ENCODE measurements at regions not wholly inside any gene's neighbourhood (a gene's known extent, or its start where the extent isn't known, plus 50 kb on each side); places are given as distances from the start of the nearest gene placed in this dataset.

- Histone ChIP-seq H3K9ac (ENCODE audit: low read length) (no peak overlapping the region), H3K27me3 (replicated peaks; ENCODE audit: control insufficient read depth, insufficient read depth, low read length) (no peaks in the 10 kb centered on the region), H3K36me3 (ENCODE audit: control insufficient read depth, insufficient read depth, low read length, severe bottlenecking) (no peaks in the 10 kb centered on the region), H3K4me3 (ENCODE audit: low read length) (no peak overlapping the region), H3K9me3 (ENCODE audit: control insufficient read depth, low read length) (no peaks in the 10 kb centered on the region), H3K4me1 (ENCODE audit: control insufficient read depth, insufficient read depth, low read length) (peaks cover 34% of the 10 kb centered on the region)
- peak; percentile 27 for DNase-seq (ENCODE audit: low read depth)
These were observed 95.3 kb downstream of the TMCO5A start for GRCh38 chr15:38029736-38030135.

- Histone ChIP-seq H3K9me3 (ENCODE audit: control insufficient read depth, low read length) (no peaks in the 10 kb centered on the region), H3K9ac (ENCODE audit: low read length) (no peak overlapping the region), H3K4me3 (ENCODE audit: low read length) (no peak overlapping the region), H3K4me1 (ENCODE audit: control insufficient read depth, insufficient read depth, low read length) (peaks cover 35% of the 10 kb centered on the region), H3K27me3 (replicated peaks; ENCODE audit: control insufficient read depth, insufficient read depth, low read length) (no peaks in the 10 kb centered on the region), H3K36me3 (ENCODE audit: control insufficient read depth, insufficient read depth, low read length, severe bottlenecking) (no peaks in the 10 kb centered on the region)
- DNase-seq (ENCODE audit: low read depth), result no peak
These were observed 96.2 kb downstream of the TMCO5A start for GRCh38 chr15:38030609-38031008.

- Histone ChIP-seq H3K9ac (ENCODE audit: low read length) (no peak overlapping the region), H3K27me3 (replicated peaks; ENCODE audit: control insufficient read depth, insufficient read depth, low read length) (no peaks in the 10 kb centered on the region), H3K4me3 (ENCODE audit: low read length) (no peak overlapping the region), H3K4me1 (ENCODE audit: control insufficient read depth, insufficient read depth, low read length) (peaks cover 35% of the 10 kb centered on the region), H3K36me3 (ENCODE audit: control insufficient read depth, insufficient read depth, low read length, severe bottlenecking) (no peaks in the 10 kb centered on the region), H3K9me3 (ENCODE audit: control insufficient read depth, low read length) (no peaks in the 10 kb centered on the region)
- no peak for DNase-seq (ENCODE audit: low read depth)
These were observed 101.3 kb downstream of the TMCO5A start for GRCh38 chr15:38035701-38036100.

GRCh38 chr15:38036790-38037338, 102.4 kb downstream of the TMCO5A start:
- no peaks in the 10 kb centered on the region for H3K9me3 ChIP-seq (ENCODE audit: control insufficient read depth, low read length)
- H3K4me1 ChIP-seq (ENCODE audit: control insufficient read depth, insufficient read depth, low read length), result peaks cover 39% of the 10 kb centered on the region
- DNase-seq (ENCODE audit: low read depth), result no peak
- no peaks in the 10 kb centered on the region for H3K27me3 ChIP-seq (replicated peaks; ENCODE audit: control insufficient read depth, insufficient read depth, low read length)
- no peak overlapping the region for H3K9ac ChIP-seq (ENCODE audit: low read length)
- H3K36me3 ChIP-seq (ENCODE audit: control insufficient read depth, insufficient read depth, low read length, severe bottlenecking), result no peaks in the 10 kb centered on the region
- no peak overlapping the region for H3K4me3 ChIP-seq (ENCODE audit: low read length)

GRCh38 chr15:38038659-38039442, 104.4 kb downstream of the TMCO5A start:
- Histone ChIP-seq H3K4me1 (ENCODE audit: control insufficient read depth, insufficient read depth, low read length) (peaks cover 41% of the 10 kb centered on the region), H3K4me3 (ENCODE audit: low read length) (no peak overlapping the region), H3K9me3 (ENCODE audit: control insufficient read depth, low read length) (no peaks in the 10 kb centered on the region), H3K27me3 (replicated peaks; ENCODE audit: control insufficient read depth, insufficient read depth, low read length) (no peaks in the 10 kb centered on the region), H3K36me3 (ENCODE audit: control insufficient read depth, insufficient read depth, low read length, severe bottlenecking) (no peaks in the 10 kb centered on the region), H3K9ac (ENCODE audit: low read length) (no peak overlapping the region)
- DNase-seq (ENCODE audit: low read depth), result peak; percentile 72

GRCh38 chr15:38040615-38041014, 106.2 kb downstream of the TMCO5A start:
- Histone ChIP-seq H3K4me3 (ENCODE audit: low read length) (no peak overlapping the region), H3K36me3 (ENCODE audit: control insufficient read depth, insufficient read depth, low read length, severe bottlenecking) (no peaks in the 10 kb centered on the region), H3K9ac (ENCODE audit: low read length) (no peak overlapping the region), H3K27me3 (replicated peaks; ENCODE audit: control insufficient read depth, insufficient read depth, low read length) (no peaks in the 10 kb centered on the region), H3K9me3 (ENCODE audit: control insufficient read depth, low read length) (no peaks in the 10 kb centered on the region), H3K4me1 (ENCODE audit: control insufficient read depth, insufficient read depth, low read length) (peaks cover 45% of the 10 kb centered on the region)
- no peak for DNase-seq (ENCODE audit: low read depth)

- DNase-seq (ENCODE audit: low read depth), result peak; percentile 34
- H3K36me3 ChIP-seq (ENCODE audit: control insufficient read depth, insufficient read depth, low read length, severe bottlenecking), result no peaks in the 10 kb centered on the region
- H3K9me3 ChIP-seq (ENCODE audit: control insufficient read depth, low read length), result no peaks in the 10 kb centered on the region
- H3K27me3 ChIP-seq (replicated peaks; ENCODE audit: control insufficient read depth, insufficient read depth, low read length), result no peaks in the 10 kb centered on the region
- H3K9ac ChIP-seq (ENCODE audit: low read length), result no peak overlapping the region
- no peak overlapping the region for H3K4me3 ChIP-seq (ENCODE audit: low read length)
- peaks cover 45% of the 10 kb centered on the region for H3K4me1 ChIP-seq (ENCODE audit: control insufficient read depth, insufficient read depth, low read length)
These were observed 107.1 kb downstream of the TMCO5A start for GRCh38 chr15:38041576-38041975.

- H3K4me3 ChIP-seq (ENCODE audit: low read length), result no peak overlapping the region
- DNase-seq (ENCODE audit: low read depth), result no peak
- no peak overlapping the region for H3K9ac ChIP-seq (ENCODE audit: low read length)
- H3K4me1 ChIP-seq (ENCODE audit: control insufficient read depth, insufficient read depth, low read length), result peaks cover 45% of the 10 kb centered on the region
- no peaks in the 10 kb centered on the region for H3K36me3 ChIP-seq (ENCODE audit: control insufficient read depth, insufficient read depth, low read length, severe bottlenecking)
- no peaks in the 10 kb centered on the region for H3K9me3 ChIP-seq (ENCODE audit: control insufficient read depth, low read length)
- H3K27me3 ChIP-seq (replicated peaks; ENCODE audit: control insufficient read depth, insufficient read depth, low read length), result no peaks in the 10 kb centered on the region
These were observed 107.8 kb downstream of the TMCO5A start for GRCh38 chr15:38042211-38042610.

- no peaks in the 10 kb centered on the region for H3K27me3 ChIP-seq (replicated peaks; ENCODE audit: control insufficient read depth, insufficient read depth, low read length)
- H3K4me1 ChIP-seq (ENCODE audit: control insufficient read depth, insufficient read depth, low read length), result peaks cover 45% of the 10 kb centered on the region
- H3K9ac ChIP-seq (ENCODE audit: low read length), result no peak overlapping the region
- H3K36me3 ChIP-seq (ENCODE audit: control insufficient read depth, insufficient read depth, low read length, severe bottlenecking), result no peaks in the 10 kb centered on the region
- no peak for DNase-seq (ENCODE audit: low read depth)
- H3K4me3 ChIP-seq (ENCODE audit: low read length), result no peak overlapping the region
- H3K9me3 ChIP-seq (ENCODE audit: control insufficient read depth, low read length), result no peaks in the 10 kb centered on the region
These were observed 108.4 kb downstream of the TMCO5A start for GRCh38 chr15:38042707-38043445.

- no peaks in the 10 kb centered on the region for H3K27me3 ChIP-seq (replicated peaks; ENCODE audit: control insufficient read depth, insufficient read depth, low read length)
- no peaks in the 10 kb centered on the region for H3K36me3 ChIP-seq (ENCODE audit: control insufficient read depth, insufficient read depth, low read length, severe bottlenecking)
- H3K4me1 ChIP-seq (ENCODE audit: control insufficient read depth, insufficient read depth, low read length), result peaks cover 53% of the 10 kb centered on the region
- H3K9me3 ChIP-seq (ENCODE audit: control insufficient read depth, low read length), result no peaks in the 10 kb centered on the region
- DNase-seq (ENCODE audit: low read depth), result no peak
- no peak overlapping the region for H3K4me3 ChIP-seq (ENCODE audit: low read length)
- no peak overlapping the region for H3K9ac ChIP-seq (ENCODE audit: low read length)
These were observed 112.0 kb downstream of the TMCO5A start for GRCh38 chr15:38046257-38047051.

GRCh38 chr15:38048001-38048455, 113.6 kb downstream of the TMCO5A start:
- H3K9me3 ChIP-seq (ENCODE audit: control insufficient read depth, low read length), result no peaks in the 10 kb centered on the region
- no peak overlapping the region for H3K9ac ChIP-seq (ENCODE audit: low read length)
- peaks cover 45% of the 10 kb centered on the region for H3K4me1 ChIP-seq (ENCODE audit: control insufficient read depth, insufficient read depth, low read length)
- no peaks in the 10 kb centered on the region for H3K27me3 ChIP-seq (replicated peaks; ENCODE audit: control insufficient read depth, insufficient read depth, low read length)
- DNase-seq (ENCODE audit: low read depth), result no peak
- no peak overlapping the region for H3K4me3 ChIP-seq (ENCODE audit: low read length)
- no peaks in the 10 kb centered on the region for H3K36me3 ChIP-seq (ENCODE audit: control insufficient read depth, insufficient read depth, low read length, severe bottlenecking)

Measured in adipocyte (in vitro differentiated cells).